GM21825 (cell line): ENCODE measurements at regions not wholly inside any gene's neighbourhood (a gene's known extent, or its start where the extent isn't known, plus 50 kb on each side); places are given as distances from the start of the nearest gene placed in this dataset.

Source experiments
- ATAC-seq: cut with Tn5 transposase; IDR thresholded peaks from one replicate; pipeline ENCODE4 v1.9.1; 2021; ENCODE audit warnings: mild to moderate bottlenecking, moderate library complexity; ENCODE audit not compliant: unreplicated experiment

DNA sequence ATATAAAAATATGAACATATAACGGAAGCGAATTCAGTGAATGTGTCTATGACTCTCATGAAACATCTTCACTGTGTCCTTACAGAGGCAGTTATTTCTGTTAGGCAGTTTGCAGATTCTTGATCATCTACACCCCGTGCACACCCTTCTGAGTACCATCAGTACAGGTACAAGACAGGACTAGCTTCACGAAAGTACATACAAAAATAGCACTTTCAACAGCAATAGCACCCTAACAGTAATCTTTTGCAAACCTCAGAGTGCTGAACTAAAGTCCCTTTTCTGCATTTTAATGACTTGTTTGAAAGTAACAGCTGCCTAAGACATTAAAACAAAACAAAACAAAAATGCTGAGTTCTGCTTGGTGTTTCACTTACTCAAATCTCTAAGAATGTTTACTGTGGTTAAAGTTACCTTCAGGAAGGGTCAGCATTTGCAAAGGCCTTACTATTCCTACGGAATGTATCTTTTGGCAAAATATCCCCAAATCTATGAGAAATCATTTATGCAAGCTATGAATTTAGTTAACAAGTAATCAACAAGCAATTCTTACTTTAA lies 104.1 kb downstream of the CNTN3 start:
- no peak for ATAC-seq

DNA sequence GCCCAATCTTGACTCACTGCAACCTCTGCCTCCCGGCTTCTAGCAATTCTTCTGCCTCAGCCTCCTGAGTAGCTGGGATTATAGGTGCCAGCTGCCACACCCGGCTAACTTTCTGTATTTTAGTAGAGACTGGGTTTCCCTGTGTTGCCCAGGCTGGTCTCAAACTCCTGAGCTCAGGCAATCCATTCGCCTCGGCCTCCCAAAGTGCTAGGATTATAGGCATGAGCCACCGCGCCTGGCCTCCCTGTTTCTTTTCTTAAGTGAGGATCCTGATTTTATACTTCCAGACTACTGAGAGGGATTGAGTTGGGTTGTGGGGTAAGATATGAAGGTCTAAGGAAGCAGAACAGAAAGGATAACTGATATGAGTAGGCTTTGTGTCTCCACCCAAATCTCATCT lies 106.8 kb downstream of the CNTN3 start:
- ATAC-seq, result no peak

DNA sequence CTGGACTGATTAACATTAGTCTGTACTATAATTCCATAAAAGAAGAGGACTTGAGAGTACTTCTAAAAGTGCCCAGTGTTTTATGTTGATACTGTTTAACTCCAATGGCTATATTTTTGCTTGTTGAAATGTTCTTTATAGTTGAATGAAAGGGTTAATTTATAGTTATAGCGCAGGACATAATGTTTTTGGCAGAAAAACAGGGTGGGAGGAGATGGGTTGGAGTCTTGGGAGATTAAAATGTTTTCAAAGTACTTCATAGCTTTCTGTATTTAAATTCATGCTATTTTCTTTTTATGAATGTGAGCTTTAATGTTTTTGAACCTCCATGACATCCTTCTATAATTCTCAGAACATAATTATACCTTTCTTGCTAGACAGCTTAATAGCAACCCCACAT lies 108.2 kb downstream of the CNTN3 start:
- no peak for ATAC-seq

DNA sequence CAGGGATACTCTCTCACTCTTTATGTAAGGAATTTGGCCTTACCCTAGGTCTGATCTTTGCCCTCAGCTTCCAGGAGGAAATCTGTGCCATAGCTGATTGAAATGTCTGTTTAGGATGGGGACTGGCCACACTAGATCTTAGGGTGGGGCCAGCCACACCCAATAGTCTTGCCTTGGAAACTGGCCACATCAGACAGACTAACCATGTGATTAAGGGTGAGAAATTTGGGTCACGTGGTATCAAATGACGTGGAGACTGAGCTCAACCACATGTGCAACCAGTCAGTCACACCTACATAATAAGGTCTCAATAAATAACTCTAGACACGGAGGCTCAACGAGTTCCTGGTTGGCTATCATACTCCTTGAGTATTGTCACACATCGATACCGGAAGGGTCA lies 113.5 kb downstream of the CNTN3 start:
- no peak for ATAC-seq

DNA sequence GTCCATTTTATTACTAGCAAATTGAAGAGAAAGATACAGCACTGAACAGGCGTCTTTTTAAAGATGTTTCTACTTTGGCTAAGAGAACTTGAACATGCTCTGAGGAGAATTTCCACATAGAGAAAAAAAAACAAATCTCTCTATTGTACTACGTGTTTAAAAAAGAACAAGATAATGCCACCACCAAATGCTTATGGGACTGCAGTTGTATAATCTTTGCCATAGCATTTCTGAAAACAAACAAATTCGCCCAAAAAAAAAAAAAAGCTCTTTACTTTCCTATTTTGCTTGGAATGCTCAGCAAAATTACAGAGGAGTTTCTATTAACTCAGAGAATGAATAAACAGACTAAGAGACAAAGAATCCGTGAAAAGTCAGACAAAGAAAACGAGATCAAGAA lies 114.2 kb downstream of the CNTN3 start:
- ATAC-seq, result no peak

DNA sequence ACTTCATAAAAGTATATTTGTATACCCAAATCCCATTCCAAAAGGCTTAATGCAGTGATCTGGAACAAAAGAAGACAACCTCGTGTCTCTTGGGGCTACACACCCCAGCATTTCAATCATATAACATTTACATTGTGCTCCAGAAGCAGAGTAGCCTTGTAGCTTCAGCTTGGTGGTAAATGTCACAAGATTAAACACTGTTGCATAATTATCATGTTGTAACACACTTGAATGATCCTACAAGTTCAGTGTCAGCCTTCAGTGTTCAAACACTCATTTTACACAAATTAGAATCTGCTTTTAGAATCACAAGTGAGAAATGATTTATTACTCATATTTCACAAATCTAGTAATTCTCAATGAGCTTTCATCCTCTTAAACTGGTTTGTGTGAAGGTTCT lies 122.6 kb downstream of the CNTN3 start:
- no peak for ATAC-seq

DNA sequence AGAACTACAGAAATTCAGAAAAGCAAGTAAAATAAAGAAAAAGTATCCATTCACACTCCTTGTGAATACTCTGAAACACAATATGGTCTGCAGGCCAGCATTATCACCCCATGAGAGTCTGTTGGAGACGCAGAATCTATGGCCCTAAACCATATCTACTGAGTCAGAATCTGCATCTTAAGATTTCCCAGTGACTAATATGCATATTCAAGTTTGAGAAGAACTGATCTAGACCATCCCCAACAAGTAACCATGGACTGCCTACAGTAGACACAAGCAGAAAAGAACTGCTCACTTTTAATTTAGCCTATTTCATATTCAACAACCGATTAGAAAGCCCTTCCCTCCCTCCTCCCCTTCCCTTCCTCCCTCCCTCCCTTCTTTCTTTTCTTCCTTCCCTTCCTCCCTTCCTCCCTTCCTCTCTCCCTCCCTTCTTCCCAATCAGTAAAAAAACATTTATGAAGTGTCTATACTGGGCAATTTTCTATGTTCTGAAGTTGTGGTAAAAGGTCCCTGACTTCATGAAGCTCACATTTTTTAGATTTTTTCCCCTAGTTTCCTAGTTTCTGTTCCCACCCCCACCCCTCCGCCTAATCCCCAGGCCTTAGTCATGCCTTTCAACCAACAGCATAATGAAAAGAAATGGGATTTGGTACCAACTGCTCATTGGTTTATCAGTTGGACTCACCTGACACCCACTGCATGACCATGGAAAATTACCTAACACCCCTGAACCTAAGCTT lies 125.2 kb downstream of the CNTN3 start:
- ATAC-seq, result no peak

DNA sequence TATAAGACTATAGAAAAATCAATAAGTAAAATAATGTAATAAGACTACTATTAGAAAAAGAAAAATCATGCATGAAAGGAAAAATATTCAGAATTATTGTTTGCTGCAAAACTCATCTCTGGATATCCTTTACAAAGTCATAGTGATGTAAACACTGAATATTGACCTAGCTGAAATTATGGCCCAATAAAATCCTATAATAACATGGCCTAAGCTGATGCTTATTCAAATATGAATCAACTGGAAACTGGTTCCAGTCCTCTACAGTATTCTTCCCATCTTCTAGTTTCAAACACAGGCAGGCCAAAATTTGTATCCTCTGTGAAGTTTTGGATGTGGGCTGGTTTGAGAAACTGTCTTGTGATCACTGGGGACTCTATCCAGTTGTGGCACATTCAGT lies 134.5 kb downstream of the CNTN3 start:
- no peak for ATAC-seq

DNA sequence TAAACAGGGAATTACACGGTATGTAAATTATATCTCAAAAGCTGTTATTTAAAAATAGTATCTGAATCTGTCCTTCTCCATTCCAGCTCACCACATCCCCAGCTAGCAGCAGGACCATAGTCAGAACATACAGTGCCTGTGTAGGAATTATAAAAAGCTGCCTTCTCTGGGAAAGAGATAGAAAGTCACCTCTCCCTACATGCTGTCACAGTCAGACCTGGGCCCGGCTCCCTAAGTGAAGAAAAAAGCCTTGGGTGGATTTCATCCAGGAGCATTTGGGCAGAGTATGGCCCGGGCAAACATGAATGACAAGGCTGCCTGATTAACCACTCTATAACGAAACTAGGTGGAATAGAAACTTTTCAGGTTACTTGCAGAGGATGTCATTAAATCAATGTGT lies 144.1 kb downstream of the CNTN3 start:
- no peak for ATAC-seq

DNA sequence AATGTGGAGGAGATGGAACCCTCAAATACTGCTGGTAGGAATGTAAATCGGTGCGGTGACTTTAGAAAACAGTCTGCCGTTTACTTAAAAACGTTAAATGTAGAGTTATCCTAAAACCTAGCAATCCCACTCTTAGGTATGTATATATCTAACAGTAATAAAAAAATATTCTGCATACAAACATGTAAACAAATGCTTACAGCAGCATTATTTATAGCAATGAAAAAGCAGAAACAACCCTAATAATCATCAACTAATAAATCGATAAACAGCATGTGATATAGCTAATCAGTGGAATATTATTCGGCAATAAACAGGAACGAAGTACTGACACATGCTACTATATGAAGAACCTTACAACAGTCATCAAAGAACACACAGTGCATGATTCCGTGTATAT lies 144.7 kb downstream of the CNTN3 start:
- no peak for ATAC-seq

DNA sequence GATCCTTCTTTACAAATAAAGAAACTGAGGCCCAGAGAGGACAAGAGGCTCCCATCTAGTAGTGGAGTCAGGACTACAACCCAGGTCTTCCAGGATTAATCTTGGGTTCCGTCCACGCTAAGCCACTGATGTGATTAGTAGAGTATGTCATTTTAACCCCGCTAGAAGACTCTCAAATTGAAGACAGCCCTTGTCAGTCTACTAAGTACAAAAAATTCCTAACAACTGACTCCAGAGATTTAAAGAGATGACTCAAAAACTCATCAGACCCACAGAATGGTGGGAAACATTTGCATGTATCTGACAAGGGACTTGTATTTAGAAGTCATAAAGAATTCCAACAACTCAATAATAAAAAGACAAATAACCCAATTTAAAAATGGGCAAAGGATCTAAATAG lies 145.3 kb downstream of the CNTN3 start:
- ATAC-seq, result no peak

DNA sequence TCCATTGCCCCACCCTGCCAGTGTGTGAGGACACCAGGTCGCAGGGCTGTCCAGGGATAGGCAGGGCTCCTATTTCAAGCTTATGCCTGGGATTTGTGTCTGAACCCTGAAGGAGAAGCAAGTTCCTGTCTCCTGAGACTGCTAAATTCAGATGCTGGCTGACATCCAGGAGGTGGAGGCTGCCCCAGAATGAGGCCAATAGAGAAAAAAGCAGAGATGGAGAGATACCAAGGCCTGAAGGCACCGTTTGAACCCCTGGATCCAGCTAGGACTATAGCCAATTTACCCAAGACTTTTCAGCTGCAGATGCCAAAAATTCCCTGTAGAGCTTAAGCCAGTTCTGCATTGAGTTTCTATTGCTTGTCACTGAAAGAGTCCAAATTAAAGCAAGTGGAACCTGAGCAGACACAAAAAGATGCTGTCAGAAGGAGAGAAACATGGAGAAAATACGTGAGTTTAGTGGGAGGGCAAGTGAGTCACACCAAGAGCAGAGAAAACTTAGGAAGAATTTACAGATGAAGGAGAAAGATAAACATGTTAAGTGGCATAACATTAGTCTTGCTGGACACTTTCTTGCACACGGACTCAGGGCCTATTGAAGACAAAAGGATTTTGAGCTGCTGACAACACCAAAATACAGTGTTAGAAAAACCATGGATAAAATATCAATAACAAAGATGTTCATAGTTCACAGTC lies 148.6 kb downstream of the CNTN3 start:
- ATAC-seq, result no peak

DNA sequence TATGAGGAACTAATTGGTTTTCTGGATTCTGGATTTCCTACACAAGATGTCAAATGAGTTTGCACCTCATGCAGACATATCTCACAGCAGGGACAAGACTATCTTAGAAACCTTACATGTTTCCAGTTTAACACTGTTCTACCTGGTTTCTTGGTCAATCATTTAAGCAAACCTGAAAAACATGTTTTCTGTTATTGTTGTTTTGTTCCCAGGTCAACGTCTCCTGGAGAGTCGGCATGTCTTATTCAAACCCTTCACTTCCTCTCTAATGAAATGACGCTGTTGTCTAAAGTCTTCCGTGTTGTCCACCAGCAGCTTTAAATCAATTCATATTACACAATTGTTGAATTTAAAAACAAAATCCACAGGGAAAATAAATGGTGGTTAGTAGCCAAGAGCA lies 150.9 kb downstream of the CNTN3 start:
- ATAC-seq, result no peak

DNA sequence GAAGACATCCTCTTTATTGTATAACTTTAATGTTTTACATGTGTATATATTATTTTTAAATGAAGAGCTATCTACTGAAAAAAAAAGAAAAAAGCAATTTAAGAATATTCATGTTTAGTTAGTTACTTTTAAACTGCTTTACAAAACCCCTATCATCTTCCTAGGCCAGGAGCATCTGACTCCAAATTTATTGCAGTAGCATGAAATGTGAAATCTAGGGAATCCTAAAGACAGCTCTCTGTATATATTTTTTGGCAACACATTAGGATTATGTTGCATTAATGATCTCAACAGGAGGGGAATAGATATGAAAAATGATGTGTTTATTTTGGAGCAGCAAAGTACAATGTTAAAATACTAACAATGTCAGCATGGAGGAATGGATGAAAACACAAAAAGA lies 158.3 kb downstream of the CNTN3 start:
- no peak for ATAC-seq

DNA sequence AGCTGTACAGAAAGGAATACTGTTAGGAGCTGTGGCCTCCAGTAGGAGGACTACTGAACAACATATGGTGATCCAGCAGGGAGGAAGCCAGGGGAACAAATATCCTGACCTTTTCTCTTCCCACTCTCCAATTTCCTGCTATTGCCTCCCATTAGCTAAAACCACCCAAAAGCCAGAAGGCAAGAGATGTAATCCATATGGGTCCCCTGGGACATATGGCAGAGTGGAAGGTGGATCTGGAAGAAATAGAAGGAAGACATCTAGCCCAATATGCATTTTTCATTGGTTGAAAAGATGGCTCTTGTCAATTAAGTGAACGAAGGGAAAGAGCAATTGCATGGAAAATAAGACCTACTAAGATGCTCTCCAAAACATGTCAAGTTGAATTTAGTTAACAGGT lies 167.2 kb downstream of the CNTN3 start:
- ATAC-seq, result no peak

DNA sequence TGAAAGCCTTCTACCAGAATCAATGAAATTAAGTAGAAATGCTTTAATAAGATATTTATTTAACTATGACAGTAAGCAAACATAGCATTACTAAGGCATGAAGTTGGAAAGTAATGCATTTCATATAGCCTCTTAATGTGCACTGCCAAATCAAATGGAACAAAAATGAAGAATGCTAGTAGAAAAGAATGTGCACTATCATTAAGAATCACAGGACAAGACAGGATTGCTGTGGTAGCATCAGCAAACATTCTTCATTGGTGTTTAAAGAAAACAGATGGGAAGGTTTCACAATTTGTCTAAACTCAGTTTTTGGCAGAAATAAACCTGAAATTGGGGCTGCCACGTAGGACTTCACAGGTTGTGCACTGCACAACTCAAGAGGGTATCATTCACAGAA lies 168.9 kb downstream of the CNTN3 start:
- no peak for ATAC-seq

DNA sequence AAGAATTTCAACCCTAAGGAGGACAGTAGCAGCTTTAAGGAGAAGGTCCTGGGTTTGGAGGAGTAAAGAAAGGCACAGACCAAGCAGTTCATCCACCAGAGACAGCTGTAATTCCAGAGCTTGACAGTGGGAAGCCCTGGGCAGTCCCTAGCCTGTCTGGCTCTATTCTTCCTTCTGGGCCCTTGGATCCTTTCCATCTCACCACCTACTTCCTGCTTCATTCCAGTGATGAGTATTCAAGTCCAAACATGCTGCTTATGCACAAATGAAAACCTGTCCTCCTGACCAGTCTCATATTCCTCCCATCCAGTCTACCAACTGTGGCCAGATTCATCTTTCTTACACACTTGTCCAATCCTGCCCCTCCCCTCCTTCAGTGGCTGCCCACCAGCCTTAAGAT lies 171.4 kb downstream of the CNTN3 start:
- ATAC-seq, result no peak

DNA sequence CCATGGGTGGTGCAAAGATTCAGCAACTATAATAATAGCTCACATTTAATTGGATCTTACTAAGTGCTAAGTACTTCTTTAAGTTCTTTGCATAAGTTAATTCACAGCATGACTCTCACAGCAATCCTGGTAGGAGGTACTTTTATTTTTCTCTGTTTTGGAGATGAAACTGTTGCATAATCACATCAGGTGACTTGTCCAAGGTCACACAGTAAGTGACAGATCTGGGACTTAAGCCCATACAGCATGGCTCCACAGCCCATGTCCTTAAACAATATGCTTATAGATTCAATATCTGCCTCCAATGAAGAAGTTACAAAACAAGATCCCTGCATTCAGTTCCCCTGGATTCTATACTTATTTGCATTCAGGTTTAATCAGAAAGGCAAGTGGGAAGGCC lies 171.8 kb downstream of the CNTN3 start:
- ATAC-seq, result no peak

DNA sequence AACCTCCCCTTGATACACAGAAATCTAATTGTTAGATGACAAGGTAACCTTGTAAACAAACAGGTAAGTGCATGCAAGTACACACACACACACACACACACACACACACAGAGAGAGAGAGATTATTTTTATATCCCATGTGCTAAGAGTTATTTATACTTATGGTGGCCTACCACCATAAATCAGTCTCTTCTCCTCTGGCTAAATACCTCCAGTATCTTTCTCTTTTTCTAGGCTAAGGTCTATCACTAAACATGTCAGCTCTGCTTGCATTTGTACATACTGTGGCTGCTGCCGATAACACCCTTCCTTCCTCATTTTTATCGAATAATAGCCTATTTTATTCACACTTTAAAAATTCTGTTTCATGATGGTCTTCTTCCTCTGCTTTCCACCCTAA lies 172.4 kb downstream of the CNTN3 start:
- no peak for ATAC-seq

DNA sequence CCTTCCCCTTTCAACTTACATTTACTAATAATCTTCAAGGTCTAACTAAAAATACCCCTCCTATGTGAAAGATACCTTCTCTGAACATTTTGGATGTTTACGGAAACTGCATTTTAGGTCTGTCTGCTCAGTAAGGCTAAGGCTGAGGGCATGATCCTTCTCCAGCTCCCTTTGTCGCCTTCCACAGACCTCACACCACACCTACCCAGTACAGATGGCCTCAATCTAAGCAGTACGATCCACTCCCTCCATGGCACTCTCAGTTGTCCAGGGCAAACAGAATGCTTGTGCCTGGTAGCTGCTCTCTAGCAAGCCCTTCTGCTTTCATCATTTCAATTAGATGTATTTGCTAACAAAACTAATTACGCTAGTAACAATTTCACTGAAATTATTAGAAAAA lies 178.3 kb downstream of the CNTN3 start:
- ATAC-seq, result no peak

DNA sequence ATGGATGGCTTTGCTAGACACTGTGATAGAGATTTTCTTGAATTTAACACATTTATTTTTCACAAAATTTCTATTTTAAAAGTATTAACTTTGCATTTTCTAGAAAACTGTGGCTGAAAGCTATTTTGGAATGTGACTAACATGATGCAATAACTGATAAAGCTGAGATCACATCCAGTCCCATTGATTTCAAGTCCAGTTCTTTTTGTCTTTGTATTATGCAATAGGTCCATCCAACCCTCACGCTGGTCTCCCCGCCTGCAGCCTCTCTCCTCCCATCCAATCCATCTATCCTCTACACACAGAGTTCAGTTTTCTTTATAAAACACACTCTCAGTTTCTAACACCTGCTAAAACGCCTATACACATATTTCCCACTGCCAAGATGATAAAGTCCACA lies 178.8 kb downstream of the CNTN3 start:
- no peak for ATAC-seq

DNA sequence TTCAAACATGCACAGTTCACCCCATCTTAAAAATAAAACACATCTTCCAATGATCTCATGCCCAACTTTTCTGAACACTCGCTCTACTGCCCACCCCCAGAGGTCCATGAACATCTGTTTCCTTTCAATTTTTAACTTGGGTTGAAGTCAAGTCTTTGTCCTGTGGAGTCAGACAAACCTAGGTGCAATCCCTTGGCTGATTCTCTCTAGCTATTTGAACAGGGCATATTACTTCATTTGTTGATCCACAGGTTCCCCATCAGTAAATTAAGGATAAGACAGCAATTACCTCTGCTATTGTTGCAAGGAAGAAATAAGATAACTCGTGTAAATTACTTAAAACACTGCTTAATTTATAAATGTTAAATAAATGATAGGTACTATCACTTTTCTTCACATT lies 180.1 kb downstream of the CNTN3 start:
- no peak for ATAC-seq

DNA sequence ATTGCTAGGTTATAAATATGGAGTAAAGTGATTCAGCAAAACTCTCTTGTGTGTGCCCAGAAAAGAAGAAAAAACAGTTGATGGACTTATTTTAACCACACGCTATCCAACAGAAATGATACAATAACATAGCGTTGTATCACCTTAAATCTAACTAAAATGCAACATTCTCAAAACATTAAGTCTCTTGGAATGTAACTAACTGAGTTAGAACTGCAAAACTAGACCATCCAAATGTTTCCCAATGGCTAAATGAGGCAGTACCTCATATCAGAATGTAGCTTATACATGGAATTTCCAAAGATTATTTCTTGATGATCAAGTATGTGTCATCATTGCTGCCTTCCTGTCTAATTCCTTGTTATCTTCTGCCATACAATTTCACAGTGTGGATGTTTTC lies 187.9 kb downstream of the CNTN3 start:
- ATAC-seq, result no peak
